ENCODE measurements at regions not wholly inside any gene's neighbourhood (a gene's known extent, or its start where the extent isn't known, plus 50 kb on each side); places are given as distances from the start of the nearest gene placed in this dataset.

DNA sequence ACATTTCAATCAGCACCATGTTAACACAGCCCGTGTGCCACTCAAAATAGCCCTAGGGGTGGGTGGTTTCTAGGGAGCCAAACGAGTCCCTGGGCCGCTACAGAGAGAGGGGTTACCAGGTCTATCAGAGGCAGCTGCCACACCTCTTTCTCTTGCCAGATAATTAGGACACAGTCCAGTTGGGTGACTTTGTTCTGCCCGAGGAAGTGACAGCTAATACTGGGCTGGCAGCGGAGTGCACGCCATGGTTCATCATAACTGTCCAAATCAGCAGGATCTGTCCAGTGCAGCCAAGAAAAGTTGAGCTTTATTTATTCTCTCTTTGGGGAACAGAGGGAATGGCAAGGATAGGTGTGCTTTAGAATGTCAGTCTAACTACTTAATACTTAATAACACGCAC lies 583.8 kb downstream of the BRINP1 start:
- DNase-seq, result no peak

DNA sequence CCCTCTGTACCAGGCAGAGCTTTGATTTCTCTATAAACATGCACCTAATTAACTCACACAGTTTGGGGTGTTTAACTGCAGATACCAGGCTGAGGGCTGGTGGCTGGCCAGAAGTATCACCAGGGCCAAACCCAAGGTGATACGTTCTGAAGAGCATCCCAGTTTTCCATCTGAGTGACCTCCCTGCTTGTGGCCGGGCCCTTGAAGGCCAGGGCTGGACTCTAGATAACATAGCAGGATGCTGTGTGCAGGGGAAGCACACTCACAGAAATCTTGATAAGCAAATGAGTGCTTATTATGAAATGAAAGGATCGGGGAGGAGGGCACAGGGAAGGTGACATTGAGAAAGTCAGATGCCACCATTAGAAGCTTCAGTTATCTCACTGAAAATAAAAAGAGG lies 582.4 kb downstream of the BRINP1 start:
- no peak for DNase-seq

DNA sequence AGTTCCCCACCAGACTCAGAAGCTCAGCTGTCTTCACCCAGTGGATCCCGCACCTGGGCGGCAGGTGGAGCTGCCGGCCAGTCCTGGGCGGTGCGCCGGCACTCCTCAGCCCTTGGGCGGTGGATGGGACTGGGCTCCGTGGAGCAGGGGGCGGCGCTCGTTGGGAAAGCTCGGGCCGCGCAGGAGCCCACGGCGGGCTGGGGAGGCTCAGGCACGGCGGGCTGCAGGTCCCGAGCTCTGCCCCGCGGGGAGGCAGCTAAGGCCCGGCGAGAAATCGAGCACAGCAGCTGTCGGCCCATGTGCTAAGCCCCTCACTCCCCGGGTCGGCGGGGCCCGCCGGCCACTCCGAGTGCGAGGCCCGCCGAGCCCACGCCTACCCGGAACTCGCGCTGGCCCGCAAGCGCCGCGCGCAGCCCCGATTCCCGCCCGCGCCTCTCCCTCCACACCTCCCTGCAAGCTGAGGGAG lies 560.0 kb downstream of the BRINP1 start:
- no peak for DNase-seq

DNA sequence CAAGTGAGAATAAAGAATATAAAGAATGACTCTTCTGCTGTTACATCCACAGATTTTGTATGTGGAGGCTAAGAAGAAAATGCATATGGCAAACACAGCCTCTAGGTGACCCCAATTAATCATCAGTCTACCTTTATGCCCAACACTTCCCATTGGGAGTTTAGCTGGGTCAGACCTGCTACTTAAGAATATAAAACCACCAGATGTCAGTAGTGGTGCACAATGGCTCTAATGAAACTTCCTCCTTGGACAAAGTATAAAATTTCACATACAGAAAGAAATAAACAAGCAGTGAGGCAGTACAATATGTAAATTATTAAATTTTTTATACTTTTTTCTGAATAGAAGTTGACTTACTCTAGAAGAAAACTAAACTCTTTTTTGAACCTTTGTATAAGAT lies 539.9 kb downstream of the BRINP1 start:
- DNase-seq, result no peak

DNA sequence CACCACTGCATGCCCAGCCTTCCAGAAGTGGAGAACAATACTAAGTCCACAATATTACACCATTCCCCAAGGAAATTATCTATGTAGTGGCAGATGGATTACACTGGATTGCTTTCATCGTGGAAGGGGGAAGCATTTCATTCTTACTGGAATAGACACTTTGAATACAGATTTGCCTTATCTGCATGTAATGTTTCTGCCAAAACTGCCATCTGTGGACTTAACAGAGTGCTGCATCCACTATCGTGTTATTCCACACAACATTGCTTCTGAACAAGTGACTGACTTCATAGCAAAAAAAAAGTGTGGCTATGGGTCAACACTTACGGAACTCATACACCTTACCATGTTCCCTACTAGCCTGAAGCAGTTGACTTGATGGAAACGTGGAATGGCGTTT lies 536.9 kb downstream of the BRINP1 start:
- no peak for DNase-seq

DNA sequence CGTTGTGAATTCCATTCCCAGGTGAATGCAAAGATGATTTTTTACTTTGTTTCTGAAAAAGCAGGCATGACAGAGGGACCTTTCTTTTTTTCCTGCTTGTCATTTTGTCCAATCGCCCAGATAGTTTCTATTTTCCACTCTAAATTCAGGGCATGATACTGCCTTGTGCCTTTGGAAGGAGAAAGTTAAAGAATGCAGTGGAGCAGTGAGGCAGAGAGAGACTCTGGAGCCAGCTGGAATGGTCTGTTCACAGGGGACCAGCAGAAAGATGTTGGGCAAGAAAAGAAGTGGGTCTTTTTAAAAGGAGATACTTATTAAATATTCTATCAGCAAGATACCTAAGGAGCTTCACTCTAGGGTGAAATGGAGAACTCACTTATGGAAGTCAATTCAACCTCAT lies 532.3 kb downstream of the BRINP1 start:
- DNase-seq, result no peak

DNA sequence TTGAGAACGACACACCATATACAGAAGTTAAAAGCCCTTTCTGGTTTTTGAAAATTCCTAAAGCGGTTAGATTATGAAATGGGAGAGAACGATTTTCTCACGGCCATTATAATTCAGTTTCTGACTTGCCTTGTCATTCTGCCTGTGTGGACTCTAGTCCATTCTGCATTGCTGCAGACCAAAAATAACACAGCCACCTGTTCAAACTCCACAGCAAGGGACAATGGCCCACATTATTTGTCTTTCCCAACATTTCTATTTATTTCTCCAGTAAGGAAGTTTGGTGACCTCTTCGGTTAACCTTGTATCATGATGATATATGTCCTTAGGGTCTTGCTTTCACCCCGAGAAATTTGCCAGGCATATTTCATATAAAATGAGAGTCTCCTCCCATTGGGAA lies 497.7 kb downstream of the BRINP1 start:
- DNase-seq, result no peak

DNA sequence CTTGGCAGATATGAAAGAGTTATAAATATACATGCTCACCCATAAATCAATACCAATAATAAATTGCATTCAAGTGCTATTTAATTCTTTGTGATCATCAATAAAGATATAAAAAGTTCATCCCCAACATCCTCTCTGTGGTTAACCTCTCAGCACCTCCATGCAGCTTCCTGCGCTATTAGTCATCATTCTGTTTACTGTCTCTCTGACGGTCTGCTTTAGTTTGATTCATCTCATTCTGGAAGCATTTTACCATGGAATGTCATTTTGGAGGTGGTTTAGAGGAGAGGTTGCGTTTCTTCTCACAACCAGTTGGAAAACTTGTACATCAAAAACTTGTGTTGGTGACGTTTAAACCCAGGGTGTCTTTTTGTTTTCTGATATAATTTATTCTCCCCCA lies 486.6 kb downstream of the BRINP1 start:
- DNase-seq, result no peak

DNA sequence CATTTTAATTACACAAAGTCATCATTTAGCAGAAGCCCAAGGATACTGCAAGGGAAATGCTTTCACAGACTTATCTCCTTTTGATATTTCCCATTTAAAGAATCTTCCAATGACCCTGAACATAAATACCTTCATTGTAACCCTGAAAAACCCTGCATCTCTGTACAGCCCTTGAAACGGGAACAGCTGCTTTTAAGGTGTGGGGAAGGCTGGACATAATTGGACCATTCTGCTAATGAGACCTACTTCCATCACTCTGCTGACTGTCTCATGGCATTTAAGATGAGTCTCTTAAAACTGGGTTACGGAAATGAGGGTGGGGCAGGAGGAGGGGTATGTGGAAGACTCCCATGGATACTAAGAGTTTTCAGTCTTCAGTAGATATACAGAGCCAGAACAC lies 485.8 kb downstream of the BRINP1 start:
- DNase-seq, result no peak

DNA sequence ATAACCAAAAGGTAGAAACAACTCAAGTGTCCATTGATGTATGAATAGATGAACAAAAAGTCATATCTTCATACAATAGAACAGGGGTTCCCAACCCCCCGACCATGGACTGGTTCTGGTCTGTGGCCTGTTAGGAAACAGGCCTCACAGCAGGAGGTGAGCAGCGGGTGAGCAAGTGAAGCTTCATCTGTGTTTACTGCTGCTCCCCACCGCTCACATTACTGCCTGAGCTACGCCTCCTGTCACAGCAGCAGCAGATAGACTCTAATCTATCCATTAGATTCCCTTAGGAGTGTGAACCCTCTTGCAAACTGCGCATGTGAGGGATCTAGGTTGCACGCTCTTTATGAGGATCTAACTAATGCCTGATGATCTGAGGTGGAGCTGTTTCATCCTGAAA lies 478.0 kb downstream of the BRINP1 start:
- no peak for DNase-seq

DNA sequence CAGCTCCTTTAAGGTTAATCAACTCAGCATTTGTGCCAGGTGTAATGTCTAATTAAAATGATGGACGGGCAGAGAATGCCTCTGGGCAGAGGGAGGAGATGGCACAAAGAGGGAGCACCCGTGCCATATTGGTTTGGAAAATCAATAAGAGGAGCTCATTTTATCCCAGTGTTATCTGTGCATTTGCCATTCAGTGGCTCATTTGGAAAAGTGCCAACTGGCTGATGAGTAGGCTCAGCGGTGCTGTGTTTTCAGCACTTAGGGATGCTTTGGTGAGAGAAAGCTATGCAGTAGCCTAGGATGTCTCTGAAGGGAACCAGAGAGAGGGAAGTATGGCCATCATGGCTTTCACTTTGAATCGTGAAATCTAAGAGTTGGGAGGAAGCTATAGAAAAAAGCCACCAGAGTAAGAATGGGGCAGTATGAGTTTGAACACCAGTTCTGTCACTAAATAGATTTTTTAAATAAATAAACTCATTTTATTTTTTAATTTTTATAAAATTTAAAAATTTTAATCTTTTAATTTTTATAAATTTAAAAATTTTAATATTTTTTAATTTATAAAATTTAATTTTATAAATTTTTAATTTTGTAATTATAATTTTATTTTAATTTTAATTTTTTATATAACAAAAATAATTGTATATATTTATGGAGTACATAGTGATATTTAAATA lies 472.8 kb downstream of the BRINP1 start:
- DNase-seq, result no peak

DNA sequence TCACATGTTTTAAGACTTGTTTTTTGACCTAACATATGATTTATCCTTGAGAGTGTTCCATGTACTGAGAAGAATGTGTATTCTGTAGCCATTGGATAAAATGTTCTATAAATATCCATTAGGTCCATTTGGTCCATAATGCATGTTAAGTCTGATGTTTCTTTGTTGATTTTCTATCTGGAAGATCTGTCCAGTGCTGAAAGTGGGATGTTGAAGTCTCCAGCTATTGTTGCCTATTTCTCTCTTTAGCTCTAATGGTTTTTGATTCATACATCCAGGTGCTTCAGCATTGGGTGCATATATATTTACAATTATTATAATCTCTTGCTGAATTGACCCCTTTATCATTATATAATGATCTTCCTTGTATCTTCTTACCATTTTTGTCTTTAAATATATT lies 451.1 kb downstream of the BRINP1 start:
- DNase-seq, result no peak

DNA sequence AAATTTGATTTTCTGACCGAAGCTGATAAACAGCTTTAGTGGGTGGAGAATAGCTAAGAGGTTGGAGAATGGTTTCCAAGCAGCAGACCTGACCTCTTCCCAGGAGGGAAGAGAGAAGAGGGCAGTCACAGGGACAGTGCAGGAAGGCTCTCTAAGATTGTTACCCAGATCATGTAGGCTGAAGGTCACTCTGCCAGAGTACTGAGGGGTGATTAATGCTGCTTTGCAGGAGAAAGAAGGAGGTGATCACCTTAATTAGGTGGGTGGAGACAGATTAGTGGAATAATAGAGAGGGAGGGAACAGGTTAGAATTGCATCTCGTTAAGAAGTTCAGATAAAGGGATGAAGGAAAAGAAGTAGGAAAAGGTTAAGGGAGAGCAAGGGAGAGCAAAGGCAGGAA lies 440.5 kb downstream of the BRINP1 start:
- no peak for DNase-seq

DNA sequence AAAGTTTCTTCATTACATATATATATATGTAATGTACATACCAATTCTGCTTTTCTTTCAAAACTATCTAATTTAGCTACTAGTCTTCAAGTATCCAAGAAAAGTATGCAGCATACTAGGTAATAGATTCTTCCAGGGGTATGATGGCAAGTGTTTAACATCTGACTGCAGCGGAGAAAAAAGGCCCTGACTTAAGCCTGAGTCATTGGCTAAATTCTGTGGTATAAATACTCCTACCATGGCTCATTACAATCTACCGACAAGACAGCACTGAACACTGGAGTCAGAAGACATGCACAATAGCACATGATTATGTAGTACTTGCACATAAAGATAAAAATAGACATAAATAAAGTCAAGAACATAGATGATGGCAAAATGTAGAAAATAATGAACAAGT lies 439.9 kb downstream of the BRINP1 start:
- DNase-seq, result no peak

DNA sequence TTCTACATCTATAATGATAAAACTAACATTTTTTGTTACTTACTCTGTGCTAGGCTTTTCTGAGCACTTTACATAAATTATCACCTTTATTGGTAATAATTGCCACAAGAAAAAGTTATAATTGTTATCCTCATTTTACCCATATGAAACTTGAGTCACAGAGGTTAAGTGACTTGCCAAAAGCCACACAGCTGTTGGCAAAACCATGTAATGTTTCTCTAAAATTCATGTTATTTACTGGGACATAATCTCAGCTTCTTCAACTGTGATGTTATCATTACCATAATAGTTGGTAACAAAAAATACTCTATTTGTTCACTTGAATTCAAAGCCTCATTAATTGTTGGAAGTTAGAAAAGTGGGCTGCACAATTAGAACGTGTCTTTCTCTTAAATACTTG lies 437.3 kb downstream of the BRINP1 start:
- no peak for DNase-seq

DNA sequence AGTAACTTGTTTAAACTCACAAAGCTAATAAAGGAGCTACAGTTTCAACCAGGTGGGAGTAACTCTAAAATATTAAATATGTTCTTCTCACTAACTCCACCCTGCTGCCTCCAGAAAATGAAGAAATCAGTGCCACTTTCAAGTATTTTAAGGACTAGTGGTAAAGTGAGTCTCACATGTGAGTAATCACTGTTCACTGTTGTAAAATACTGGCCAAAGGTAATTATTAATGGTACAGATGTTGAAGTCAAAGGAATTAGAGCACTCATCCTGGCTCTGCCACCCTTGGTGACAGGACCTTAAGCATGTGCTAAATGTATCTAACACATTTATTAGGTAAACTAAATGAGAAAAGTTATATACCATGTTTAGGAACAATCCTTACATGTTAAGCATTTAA lies 430.7 kb downstream of the BRINP1 start:
- no peak for DNase-seq

DNA sequence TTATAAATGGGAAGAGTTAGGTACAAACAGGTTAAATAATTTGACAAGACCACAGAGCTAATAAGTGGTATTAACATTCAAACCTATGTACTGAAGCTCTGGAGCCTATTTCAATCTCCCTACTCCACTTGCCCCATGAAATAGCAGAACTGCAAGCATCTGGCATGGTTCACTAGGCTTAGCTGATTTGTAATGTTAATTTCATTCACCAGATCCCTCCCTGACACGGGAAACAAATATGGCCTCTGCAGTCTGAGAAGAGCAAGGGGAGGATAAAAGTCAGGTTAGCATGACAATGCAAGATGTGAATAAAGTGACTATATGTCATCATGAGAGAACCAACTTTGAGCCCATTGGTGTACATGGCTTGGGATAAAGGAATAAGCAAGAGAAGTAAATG lies 428.8 kb downstream of the BRINP1 start:
- DNase-seq, result no peak

DNA sequence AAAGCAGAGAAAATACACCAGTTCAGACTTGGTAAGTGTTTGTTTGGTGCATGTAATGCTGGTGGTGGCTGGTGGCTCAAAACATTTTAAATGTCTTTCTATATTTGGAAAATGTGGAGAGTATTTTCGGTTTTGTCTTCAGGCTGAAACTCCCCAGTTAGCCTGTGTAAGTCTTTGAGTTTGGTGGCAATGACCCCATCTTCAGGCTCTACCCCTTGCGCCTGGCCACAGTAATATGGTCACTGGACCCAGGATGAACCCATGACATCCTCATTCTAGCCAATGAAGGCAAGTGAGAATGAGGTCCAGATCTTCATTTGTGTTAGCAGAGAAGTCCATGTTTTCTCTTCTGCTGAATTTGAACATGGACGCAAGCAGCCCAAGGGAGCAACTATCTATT lies 422.6 kb downstream of the BRINP1 start:
- no peak for DNase-seq

DNA sequence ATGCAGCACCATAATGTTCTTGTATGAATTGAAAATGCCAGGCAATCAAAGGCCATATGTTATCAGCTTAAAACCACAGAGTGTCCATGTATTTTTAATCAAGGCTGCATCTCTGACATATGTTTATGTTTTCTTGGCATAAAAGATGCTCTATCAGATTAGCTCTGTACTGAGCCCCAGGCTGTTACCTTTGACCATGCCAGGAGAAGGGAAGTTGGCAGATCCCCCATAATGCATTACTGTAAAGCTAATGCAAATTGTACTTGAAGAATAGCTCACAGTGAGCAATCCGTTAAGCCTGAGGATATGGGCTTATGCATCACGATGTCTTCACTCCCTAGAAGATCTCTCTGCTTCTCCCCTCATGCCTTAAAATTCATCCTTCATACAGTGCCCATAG lies 414.4 kb downstream of the BRINP1 start:
- no peak for DNase-seq

DNA sequence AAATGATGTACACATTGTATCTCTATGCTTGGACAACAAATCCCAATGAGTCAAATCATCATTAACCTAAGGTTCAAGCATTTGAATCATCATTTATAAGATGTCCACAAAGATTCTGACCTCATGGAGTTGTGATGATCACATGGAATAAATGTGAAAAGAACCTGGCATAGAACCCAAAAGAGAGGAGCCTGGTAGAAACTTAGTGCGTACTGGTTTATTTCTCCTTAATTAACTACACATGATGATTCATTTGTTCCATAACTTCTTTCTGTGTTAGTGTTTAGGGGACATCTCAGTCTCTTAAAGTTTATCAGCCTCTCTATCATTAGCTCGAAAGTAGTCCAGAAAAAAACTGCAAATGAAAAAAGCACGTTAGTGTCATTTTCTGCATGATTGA lies 411.6 kb downstream of the BRINP1 start:
- no peak for DNase-seq

DNA sequence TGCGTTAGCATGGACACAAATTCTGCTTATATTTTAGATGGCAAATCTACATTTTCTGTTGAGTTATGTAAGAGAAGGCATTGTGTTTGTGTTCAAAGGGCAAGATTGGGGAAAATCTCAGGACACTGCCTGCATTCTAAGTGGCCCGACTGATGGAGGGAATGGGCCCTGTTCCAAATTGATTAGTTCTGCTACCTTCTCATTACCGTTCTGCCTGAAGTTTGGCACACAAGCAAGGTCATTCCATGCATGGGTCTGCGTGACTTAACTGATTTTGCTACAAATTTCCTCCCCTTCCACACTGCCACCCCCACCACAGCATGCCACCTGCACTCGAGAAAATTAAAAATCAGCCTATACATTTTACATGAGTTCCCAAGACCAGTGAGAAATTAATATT lies 409.9 kb downstream of the BRINP1 start:
- no peak for DNase-seq

DNA sequence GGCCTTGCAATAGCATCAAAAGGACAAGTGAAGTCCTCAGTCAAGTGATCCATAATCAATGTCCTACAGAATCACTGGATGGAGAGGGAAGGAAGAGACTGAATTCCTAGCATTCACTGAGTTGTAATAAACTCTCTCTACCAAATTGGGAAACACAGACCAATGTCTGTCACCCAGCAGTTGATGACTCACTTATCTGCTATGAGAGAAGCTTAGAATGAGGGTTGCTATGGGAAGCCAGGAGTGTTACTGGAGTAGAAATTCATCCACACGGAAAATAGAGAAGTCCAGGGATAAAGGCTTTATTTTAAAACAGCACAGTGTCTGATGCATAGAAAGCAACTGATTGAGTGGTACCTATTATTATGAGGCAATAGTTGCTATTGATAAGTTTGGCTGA lies 407.4 kb downstream of the BRINP1 start:
- DNase-seq, result no peak

DNA sequence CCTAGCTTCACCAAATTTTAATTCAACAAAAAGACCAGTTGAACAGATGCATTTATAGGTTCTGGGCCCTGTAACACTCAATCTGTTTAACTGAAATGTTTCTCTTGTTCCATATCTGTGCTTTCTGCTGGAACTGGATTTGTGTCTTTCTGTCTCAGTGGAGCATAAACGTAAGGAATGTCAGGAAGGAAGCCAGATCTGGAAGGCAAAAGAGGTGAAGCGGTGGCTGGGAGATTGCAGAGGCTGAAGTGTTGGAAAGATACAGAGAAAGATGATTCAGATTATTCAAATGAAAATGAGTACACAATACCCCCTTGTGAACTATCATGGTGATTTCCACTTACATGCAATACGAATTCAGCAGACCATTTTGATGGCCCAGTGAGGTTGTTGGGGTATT lies 406.8 kb downstream of the BRINP1 start:
- no peak for DNase-seq

DNA sequence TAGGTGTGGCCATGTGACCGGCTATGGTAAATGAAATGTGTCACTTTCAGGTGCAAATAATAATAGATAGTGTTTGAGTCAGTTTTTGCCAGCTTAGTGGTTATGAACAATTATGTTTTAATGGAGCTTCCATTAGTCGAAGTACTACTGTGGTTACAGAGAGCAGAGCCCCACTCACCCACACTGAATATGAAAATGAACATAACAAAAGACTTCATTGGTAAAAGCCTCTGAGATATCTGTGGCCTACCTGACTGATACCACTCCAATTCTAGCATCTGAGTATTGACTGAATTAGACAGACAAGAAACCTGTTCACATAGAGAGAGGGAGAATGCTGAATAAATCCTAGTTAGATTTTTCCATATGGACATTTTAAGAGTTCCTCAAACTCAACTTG lies 405.6 kb downstream of the BRINP1 start:
- DNase-seq, result no peak

DNA sequence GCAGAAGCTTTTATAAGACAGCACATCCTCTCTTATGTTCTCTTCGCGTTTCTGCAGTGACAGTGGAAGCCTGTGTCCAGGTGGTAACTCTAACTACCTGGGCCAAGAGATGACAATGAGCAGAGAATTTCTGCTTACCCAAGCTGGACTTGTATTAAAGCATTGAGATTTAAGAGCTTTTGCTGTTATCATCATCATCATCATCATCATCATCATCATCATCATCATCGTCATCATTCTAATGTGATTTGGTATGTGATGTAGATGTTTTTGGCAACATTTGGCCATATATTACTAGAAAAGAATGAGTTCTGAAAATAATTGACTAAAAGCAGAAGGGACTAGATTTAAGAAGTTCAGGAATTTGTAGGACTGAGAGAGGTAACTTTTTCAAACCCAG lies 401.3 kb downstream of the BRINP1 start:
- DNase-seq, result no peak

DNA sequence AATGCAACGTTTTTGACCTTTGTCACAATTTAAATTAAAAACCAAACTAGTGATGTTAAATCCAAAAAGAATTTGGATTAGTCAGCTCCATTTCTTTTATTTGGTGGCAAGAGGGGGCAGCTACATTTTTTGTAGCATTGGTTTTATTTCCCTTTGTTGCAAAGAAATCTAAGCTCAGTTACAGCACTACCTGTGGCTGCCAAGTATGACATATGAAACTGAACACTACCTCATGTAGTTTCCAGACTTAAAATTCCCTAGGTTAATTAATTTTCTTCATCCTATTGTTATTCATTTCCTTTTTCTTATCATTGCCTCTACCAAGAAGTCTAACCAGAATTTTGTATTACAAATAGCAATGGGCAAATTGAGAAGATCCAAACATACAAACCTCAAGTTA lies 393.5 kb downstream of the BRINP1 start:
- DNase-seq, result no peak
